Ishikawa (cell line): ENCODE measurements at regions not wholly inside any gene's neighbourhood (a gene's known extent, or its start where the extent isn't known, plus 50 kb on each side); places are given as distances from the start of the nearest gene placed in this dataset.

Source experiments
- CEBPB ChIP-seq: IDR thresholded peaks from 2 replicates; pipeline ENCODE4 v1.6.1; 2012
- CREB1 ChIP-seq: IDR thresholded peaks from 2 replicates; pipeline ENCODE4 v1.6.1; 2012; ENCODE audit warnings: low read depth
- EGR1 ChIP-seq: IDR thresholded peaks from 2 replicates; pipeline ENCODE4 v1.6.1; 2012
- EP300 ChIP-seq: IDR thresholded peaks from 2 replicates; pipeline ENCODE4 v1.6.1; 2012; ENCODE audit warnings: borderline replicate concordance
- FOXM1 ChIP-seq: IDR thresholded peaks from 2 replicates; pipeline ENCODE4 v1.6.1; 2012; ENCODE audit warnings: low read depth, borderline replicate concordance
- MAX ChIP-seq: IDR thresholded peaks from 2 replicates; pipeline ENCODE4 v1.6.1; 2012
- NFIC ChIP-seq: IDR thresholded peaks from 2 replicates; pipeline ENCODE4 v1.6.1; 2012
- RAD21 ChIP-seq: IDR thresholded peaks from 2 replicates; pipeline ENCODE4 v1.6.1; 2012; ENCODE audit warnings: low read depth
- REST ChIP-seq: IDR thresholded peaks from 2 replicates; pipeline ENCODE4 v1.6.1; 2012; ENCODE audit warnings: low read depth, mild to moderate bottlenecking
- TAF1 ChIP-seq: IDR thresholded peaks from 2 replicates; pipeline ENCODE4 v1.6.1; 2012; ENCODE audit warnings: low read depth, mild to moderate bottlenecking
- TCF12 ChIP-seq: IDR thresholded peaks from 2 replicates; pipeline ENCODE4 v1.6.1; 2012; ENCODE audit warnings: low read depth
- TEAD4 ChIP-seq: IDR thresholded peaks from 2 replicates; pipeline ENCODE4 v1.6.1; 2012
- USF1 ChIP-seq: IDR thresholded peaks from 2 replicates; pipeline ENCODE4 v1.6.1; 2012
- YY1 ChIP-seq: IDR thresholded peaks from 2 replicates; pipeline ENCODE4 v1.6.1; 2012; ENCODE audit warnings: low read depth
- ZBTB7A ChIP-seq: IDR thresholded peaks from 2 replicates; pipeline ENCODE4 v1.6.1; 2012; ENCODE audit warnings: low read depth

GRCh38 chr20:22922987-22923386, 112.1 kb upstream of the SSTR4 start:
- TF ChIP-seq USF1 = no peak
- TF ChIP-seq RAD21 = no peak
- no peak for TF ChIP-seq NFIC
- TF ChIP-seq EGR1 = no peak
- TF ChIP-seq TCF12 = no peak
- no peak for TF ChIP-seq ZBTB7A
- TF ChIP-seq EP300 = no peak
- no peak for TF ChIP-seq FOXM1
- no peak for TF ChIP-seq REST
- no peak for TF ChIP-seq MAX
- no peak for TF ChIP-seq TEAD4
- TF ChIP-seq TAF1 = no peak
- TF ChIP-seq CEBPB = no peak
- TF ChIP-seq YY1 = no peak
- no peak for TF ChIP-seq CREB1

DNA sequence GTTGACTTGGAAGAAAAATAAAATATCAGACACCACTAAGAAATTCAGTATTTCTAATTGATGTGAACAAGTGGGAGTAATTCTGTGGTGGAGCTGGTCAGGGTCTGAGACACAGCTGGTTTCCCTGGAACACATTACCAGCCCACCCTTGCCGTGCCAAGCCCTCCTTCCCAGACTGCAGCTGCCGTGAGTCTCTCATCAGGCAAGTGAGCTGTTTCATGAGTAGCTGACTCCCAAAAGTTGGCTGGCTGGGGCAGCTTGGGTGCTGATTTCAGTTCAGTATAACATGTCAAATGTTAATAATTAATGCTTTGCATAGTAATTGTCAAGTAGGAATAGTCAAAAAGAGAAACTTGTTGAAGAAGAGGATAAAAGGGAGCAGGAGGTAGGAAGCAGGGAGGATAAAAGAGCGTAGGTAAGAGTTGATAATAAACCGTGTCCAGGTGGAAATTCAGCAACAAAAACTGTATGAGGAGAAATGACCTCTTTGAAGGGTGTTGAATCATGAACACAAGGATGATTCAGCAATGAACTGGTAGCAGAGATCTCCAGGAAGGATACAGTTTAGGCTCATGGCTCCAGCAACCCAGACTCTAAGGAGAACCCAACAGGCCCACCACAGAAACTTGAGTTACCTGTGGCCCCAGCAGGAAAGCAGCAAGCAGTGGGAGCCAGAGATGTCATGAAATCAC, 110.9 kb upstream of the SSTR4 start:
- TF ChIP-seq CREB1 (no peak), TAF1 (no peak), NFIC (no peak), RAD21 (no peak), TEAD4 (no peak), FOXM1 (no peak), MAX (no peak), EP300 (no peak), TCF12 (no peak), YY1 (no peak), ZBTB7A (no peak), REST (no peak), CEBPB (no peak), USF1 (no peak)

DNA sequence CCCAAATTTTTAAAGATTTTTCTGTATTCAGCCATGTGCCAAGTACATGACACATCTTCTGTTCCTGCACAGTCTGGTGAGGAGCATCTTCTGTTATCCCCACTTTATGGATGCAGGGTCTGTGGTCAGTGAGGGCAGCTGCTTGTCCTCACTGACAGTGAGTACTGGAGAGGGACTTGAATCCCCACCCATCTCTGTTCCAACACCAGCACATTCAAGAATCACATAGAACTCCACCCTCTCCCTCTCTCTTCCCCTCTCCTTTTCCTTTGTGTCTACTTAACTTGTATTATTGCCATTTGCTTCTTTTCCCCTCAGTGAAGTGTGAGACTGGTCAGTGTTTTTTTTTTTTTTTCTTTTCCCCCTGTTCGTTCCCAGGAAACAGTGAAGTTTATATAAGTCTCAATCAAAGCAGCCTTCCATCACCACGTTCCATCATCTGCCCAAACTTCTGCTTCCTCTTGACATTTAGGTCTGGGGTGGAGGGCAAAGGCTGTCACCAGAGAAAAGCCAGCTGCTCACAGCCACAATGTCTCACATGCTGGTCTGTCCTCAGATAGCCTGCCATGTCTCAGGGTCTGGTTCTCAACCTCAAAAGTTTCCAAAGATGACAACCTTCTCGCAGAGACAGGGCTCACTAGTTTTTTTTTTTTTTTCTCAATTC, 110.0 kb upstream of the SSTR4 start:
- TF ChIP-seq CEBPB (no peak), FOXM1 (no peak), EGR1 (no peak)

DNA sequence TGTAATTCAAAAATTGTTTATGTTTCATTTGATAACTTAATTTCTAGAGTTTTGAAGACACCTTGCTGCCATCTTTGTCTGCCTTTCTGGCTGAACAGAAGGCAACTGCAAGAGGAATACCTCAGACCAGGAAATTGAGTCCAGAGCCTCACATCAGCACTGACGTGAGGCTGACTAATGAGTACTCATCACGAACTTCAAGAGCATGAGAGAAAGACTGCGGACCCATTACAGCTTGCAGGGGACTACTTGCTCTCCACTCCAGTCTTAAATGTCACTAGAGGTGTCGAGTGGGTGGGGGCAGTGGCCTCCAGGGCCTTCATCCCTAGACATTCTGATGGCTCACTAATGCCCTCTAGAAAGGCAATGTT, 109.5 kb upstream of the SSTR4 start:
- no peak for TF ChIP-seq MAX

DNA sequence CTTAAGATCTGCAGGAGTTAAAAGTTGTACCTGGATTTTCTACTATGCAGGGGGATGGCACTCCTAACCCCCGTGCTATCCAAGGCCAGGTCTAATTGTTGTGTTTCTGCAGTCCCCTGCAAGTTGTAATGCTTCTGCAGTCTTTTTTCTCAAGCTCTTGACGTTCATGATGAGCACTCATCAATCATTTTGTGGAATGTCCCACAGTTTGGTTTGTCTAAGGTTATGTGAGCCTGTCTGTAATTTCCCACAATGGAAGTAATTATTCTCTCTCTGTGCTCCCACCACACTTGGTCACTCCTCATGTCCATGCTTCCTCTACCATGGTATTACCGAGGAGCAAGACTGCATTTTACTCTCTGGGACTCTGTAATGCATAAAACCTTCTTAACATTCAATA, 107.6 kb upstream of the SSTR4 start:
- no peak for TF ChIP-seq TAF1
- no peak for TF ChIP-seq FOXM1
- no peak for TF ChIP-seq ZBTB7A
- TF ChIP-seq CREB1 = no peak
- no peak for TF ChIP-seq EGR1
- TF ChIP-seq REST = no peak
- no peak for TF ChIP-seq USF1
- TF ChIP-seq TEAD4 = no peak
- TF ChIP-seq YY1 = no peak
- TF ChIP-seq MAX = no peak
